H1 (cell line): ENCODE measurements at regions not wholly inside any gene's neighbourhood (a gene's known extent, or its start where the extent isn't known, plus 50 kb on each side); places are given as distances from the start of the nearest gene placed in this dataset.

Experiments used
- CTCF ChIA-PET: fragments of 300-600 bp; sonication (Branson Sonifier 250); formaldehyde crosslinking; loops from one replicate; lab custom pipeline; 2021; ENCODE audit not compliant: partially characterized antibody; lab: Charles Lee
- POLR2A ChIA-PET: fragments of 300-600 bp; sonication (Branson Sonifier 250); formaldehyde crosslinking; loops from one replicate; lab custom pipeline; 2021; ENCODE audit warnings: inconsistent platforms; ENCODE audit not compliant: partially characterized antibody; lab: Charles Lee
- DNase-seq, 2 experiments: peaks; one replicate each; pipeline versions ENCODE4 v3.0.0 to v3.0.0-alpha.2; 2010 to 2022; ENCODE audit warnings: low spot score in 2 of 2, low read depth in 1 of 2, mixed read lengths in 1 of 2
- FAIRE-seq: peaks from 2 replicates; lab custom pipeline; 2011; peaks lifted over from hg19 to GRCh38; lab: Jason Lieb, UNC
- H2AFZ ChIP-seq: 2 replicates; pipeline ENCODE4 v1.8.1; 2012; ENCODE audit warnings: low read length, inconsistent platforms
- H2AK5ac ChIP-seq: 2 replicates; pipeline ENCODE4 v1.6.1; 2013; ENCODE audit warnings: low read depth, low read length
- H2BK120ac ChIP-seq: replicated peaks from 2 replicates; pipeline ENCODE3; 2013; ENCODE audit warnings: low read depth, low read length, inconsistent platforms
- H2BK12ac ChIP-seq: 2 replicates; pipeline ENCODE4 v1.6.1; 2013; ENCODE audit warnings: low read depth, low read length
- H2BK15ac ChIP-seq: 2 replicates; pipeline ENCODE4 v1.6.1; 2013; ENCODE audit warnings: low read length
- H2BK20ac ChIP-seq: 2 replicates; pipeline ENCODE4 v1.6.1; 2013; ENCODE audit warnings: low read length
- H2BK5ac ChIP-seq: 2 replicates; pipeline ENCODE4 v1.6.1; 2013; ENCODE audit warnings: low read depth, low read length
- H3K14ac ChIP-seq: 2 replicates; pipeline ENCODE4 v1.6.1; 2013; ENCODE audit warnings: inconsistent platforms; ENCODE audit not compliant: insufficient read length
- H3K18ac ChIP-seq: 2 replicates; pipeline ENCODE4 v1.6.1; 2013; ENCODE audit warnings: low read length; ENCODE audit errors: extremely low read depth
- H3K23ac ChIP-seq: 2 replicates; pipeline ENCODE4 v1.6.1; 2013; ENCODE audit warnings: inconsistent platforms; ENCODE audit not compliant: insufficient read length
- H3K23me2 ChIP-seq: 2 replicates; pipeline ENCODE4 v1.6.1; 2013; ENCODE audit warnings: low read depth, low read length
- H3K27ac ChIP-seq: 2 replicates; pipeline ENCODE4 v1.6.1; 2011; ENCODE audit warnings: low read depth, low read length, inconsistent platforms
- H3K27me3 ChIP-seq, 4 experiments: replicated peaks in 1 of 4; 1 replicate in 1 of 4; 2 replicates in 3 of 4; pipeline versions ENCODE4 v1.6.1 to v1.8.1; 2011 to 2013; ENCODE audit warnings: low read length in 3 of 4, mild to moderate bottlenecking in 3 of 4, inconsistent platforms in 2 of 4, mixed read lengths in 2 of 4, moderate library complexity in 1 of 4; ENCODE audit not compliant: control insufficient read depth in 3 of 4, insufficient read depth in 3 of 4; ENCODE audit errors: extremely low read depth in 1 of 4
- H3K36me3 ChIP-seq, 4 experiments: 2 replicates each; pipeline versions ENCODE4 v1.6.1 to v1.8.1; 2011 to 2013; ENCODE audit warnings: mild to moderate bottlenecking in 4 of 4, low read length in 3 of 4, moderate library complexity in 2 of 4, control low read depth in 1 of 4, inconsistent platforms in 1 of 4; ENCODE audit not compliant: insufficient read depth in 4 of 4, control insufficient read depth in 2 of 4
- H3K4ac ChIP-seq: replicated peaks from 2 replicates; pipeline ENCODE3; 2013; ENCODE audit warnings: low read length, low read depth, mixed read lengths, inconsistent platforms; ENCODE audit not compliant: insufficient read length
- H3K4me1 ChIP-seq, 4 experiments: replicated peaks in 1 of 4; 1 replicate in 1 of 4; 2 replicates in 3 of 4; pipeline versions ENCODE4 v1.6.1 to v1.8.1; 2011 to 2013; ENCODE audit warnings: low read length in 3 of 4, inconsistent platforms in 2 of 4, mixed read lengths in 1 of 4; ENCODE audit not compliant: insufficient read depth in 4 of 4, control insufficient read depth in 3 of 4
- H3K4me2 ChIP-seq, 2 experiments: 2 replicates each; pipeline versions ENCODE4 v1.6.1 to v1.8.1; 2011 to 2013; ENCODE audit warnings: low read depth in 2 of 2, low read length in 2 of 2, control low read depth in 1 of 2, inconsistent platforms in 1 of 2, mild to moderate bottlenecking in 1 of 2; ENCODE audit not compliant: insufficient read depth in 1 of 2
- H3K4me3 ChIP-seq, 4 experiments: fragments of 200-600, 300-600 bp in 1 of 4; sonication (generic), shearing (Covaris generic), sonication (Bioruptor Twin) in 1 of 4; 2 replicates each; pipeline versions ENCODE4 v1.5.1 to v1.8.1; 2011 to 2016; ENCODE audit warnings: low read length in 4 of 4, low read depth in 3 of 4, control low read depth in 2 of 4, inconsistent platforms in 2 of 4, mild to moderate bottlenecking in 2 of 4, mixed read lengths in 1 of 4, moderate library complexity in 1 of 4; ENCODE audit not compliant: insufficient read depth in 2 of 4; ENCODE audit errors: extremely low read depth in 1 of 4
- H3K56ac ChIP-seq: replicated peaks from 2 replicates; pipeline ENCODE3; 2013; ENCODE audit warnings: low read depth, mild to moderate bottlenecking, mixed read lengths, low read length, inconsistent platforms; ENCODE audit not compliant: insufficient read length
- H3K79me1 ChIP-seq: 2 replicates; pipeline ENCODE4 v1.6.1; 2013; ENCODE audit warnings: low read depth, low read length, control low read depth
- H3K79me2 ChIP-seq, 2 experiments: 2 replicates each; pipeline versions ENCODE4 v1.6.1 to v1.8.1; 2012 to 2013; ENCODE audit warnings: low read length in 2 of 2, mild to moderate bottlenecking in 2 of 2, inconsistent platforms in 1 of 2; ENCODE audit not compliant: insufficient read depth in 2 of 2, control insufficient read depth in 1 of 2
- H3K9ac ChIP-seq, 4 experiments: replicated peaks in 1 of 4; 1 replicate in 1 of 4; 2 replicates in 3 of 4; pipeline versions ENCODE4 v1.6.1 to v1.8.1; 2011 to 2013; ENCODE audit warnings: low read depth in 3 of 4, low read length in 3 of 4, control low read depth in 2 of 4, mild to moderate bottlenecking in 2 of 4, moderate library complexity in 2 of 4, inconsistent platforms in 1 of 4; ENCODE audit errors: extremely low read depth in 1 of 4
- H3K9me3 ChIP-seq, 2 experiments: 2 replicates each; pipeline versions ENCODE4 v1.6.1 to v1.8.1; 2012 to 2013; ENCODE audit warnings: mild to moderate bottlenecking in 2 of 2, moderate library complexity in 2 of 2, control low read depth in 1 of 2, inconsistent platforms in 1 of 2, low read depth in 1 of 2, low read length in 1 of 2, mixed read lengths in 1 of 2; ENCODE audit not compliant: insufficient read depth in 2 of 2
- H4K20me1 ChIP-seq, 2 experiments: replicated peaks in 1 of 2; 2 replicates each; pipeline versions ENCODE3 to v1.8.1; 2011 to 2013; ENCODE audit warnings: inconsistent platforms in 2 of 2, low read length in 2 of 2, mild to moderate bottlenecking in 1 of 2; ENCODE audit not compliant: insufficient read depth in 2 of 2, control insufficient read depth in 1 of 2
- H4K5ac ChIP-seq: 2 replicates; pipeline ENCODE4 v1.6.1; 2013; ENCODE audit warnings: low read length, low read depth, mixed read lengths, inconsistent platforms; ENCODE audit not compliant: insufficient read length
- H4K8ac ChIP-seq: 2 replicates; pipeline ENCODE4 v1.8.0; 2013; ENCODE audit warnings: mild to moderate bottlenecking, moderate library complexity, low read length, inconsistent platforms; ENCODE audit not compliant: insufficient read depth; ENCODE audit errors: extremely low read depth
- H4K91ac ChIP-seq: replicated peaks from 2 replicates; pipeline ENCODE3; 2013; ENCODE audit warnings: low read length, mixed read lengths, inconsistent platforms; ENCODE audit not compliant: insufficient read length
- ATF2 ChIP-seq: IDR thresholded peaks from 2 replicates; pipeline ENCODE4 v1.6.1; 2012; ENCODE audit warnings: low read length, inconsistent platforms
- CBX8 ChIP-seq: fragments of 300-800, 300-1000 bp; sonication (generic); IDR thresholded peaks from 2 replicates; pipeline ENCODE4 v1.7.1; 2016; ENCODE audit warnings: low read depth, low read length, borderline replicate concordance
- CHD2 ChIP-seq: IDR thresholded peaks from 2 replicates; pipeline ENCODE4 v1.6.1; 2012; ENCODE audit warnings: low read length, improper control_type of control experiment
- KDM1A ChIP-seq: fragments of 200-600, 300-600 bp; sonication (generic); IDR thresholded peaks from 2 replicates; pipeline ENCODE4 v1.7.1; 2016; ENCODE audit warnings: mild to moderate bottlenecking, low read length, borderline replicate concordance
- TAF1 ChIP-seq: IDR thresholded peaks from 2 replicates; pipeline ENCODE4 v1.6.1; 2011; ENCODE audit warnings: mild to moderate bottlenecking, low read depth, low read length
- WGBS, 2 experiments: shearing (Covaris generic) in 1 of 2; methylation state at CpG; one replicate each; pipeline versions ENCODE4 v1.1.6 to v1.1.7; 2013 to 2015; ENCODE audit warnings: low lambda C conversion rate in 2 of 2, mixed read lengths in 2 of 2, inconsistent platforms in 1 of 2, low coverage in 1 of 2, missing lambda C conversion rate in 1 of 2; ENCODE audit not compliant: insufficient replicate concordance in 2 of 2, insufficient coverage in 1 of 2, insufficient read length in 1 of 2; ENCODE audit errors: extremely low coverage in 1 of 2, missing lambda C conversion rate in 1 of 2; 5-methylcytosine and 5-hydroxymethylcytosine counted together
- TF ChIP-seq, protein P1 (sequence below): IDR thresholded peaks from 2 replicates; pipeline ENCODE4 v1.6.1; 2011; ENCODE audit warnings: low read length, improper control_type of control experiment

GRCh38 chr6:48978016-48978415 is 485.0 kb downstream of the MMUT start:
- Histone ChIP-seq H2AK5ac (no peak overlapping the region), H3K23ac (no peak overlapping the region), H3K4me2 (no peak overlapping the region), H3K4ac (no peak overlapping the region), H3K23me2 (no peaks in the 10 kb centered on the region), H3K9me3 (no peaks in the 10 kb centered on the region), H3K18ac (no peak overlapping the region), H3K36me3 (no peaks in the 10 kb centered on the region), H3K56ac (no peak overlapping the region), H3K27me3 (no peaks in the 10 kb centered on the region), H3K4me1 (no peaks in the 10 kb centered on the region), H2BK15ac (no peak overlapping the region), H4K20me1 (no peaks in the 10 kb centered on the region), H3K79me1 (no peaks in the 10 kb centered on the region), H3K79me2 (no peaks in the 10 kb centered on the region), H2BK120ac (no peak overlapping the region), H4K91ac (no peak overlapping the region), H2AFZ (no peak overlapping the region), H2BK12ac (no peak overlapping the region), H4K5ac (no peak overlapping the region), H4K8ac (no peak overlapping the region), H2BK20ac (no peak overlapping the region), H2BK5ac (no peak overlapping the region), H3K4me3 (no peak overlapping the region), H3K9ac (no peak overlapping the region), H3K27ac (no peak overlapping the region), H3K14ac (no peak overlapping the region)
- ChIA-PET POLR2A (no interaction called here), CTCF (no interaction called here)
- no peak for DNase-seq
- 92% methylated on average over 3 of the region's 3 CpGs; no CpG with 5 or more reads in 1 of the 2 experiments for WGBS, 2 experiments
- no peak for FAIRE-seq
- no peak for TF ChIP-seq CBX8
- TF ChIP-seq, protein P1, sequence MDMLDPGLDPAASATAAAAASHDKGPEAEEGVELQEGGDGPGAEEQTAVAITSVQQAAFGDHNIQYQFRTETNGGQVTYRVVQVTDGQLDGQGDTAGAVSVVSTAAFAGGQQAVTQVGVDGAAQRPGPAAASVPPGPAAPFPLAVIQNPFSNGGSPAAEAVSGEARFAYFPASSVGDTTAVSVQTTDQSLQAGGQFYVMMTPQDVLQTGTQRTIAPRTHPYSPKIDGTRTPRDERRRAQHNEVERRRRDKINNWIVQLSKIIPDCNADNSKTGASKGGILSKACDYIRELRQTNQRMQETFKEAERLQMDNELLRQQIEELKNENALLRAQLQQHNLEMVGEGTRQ: no peak
- no peak for TF ChIP-seq TAF1
- TF ChIP-seq ATF2: no peak
- TF ChIP-seq CHD2: no peak
- TF ChIP-seq KDM1A: no peak
